K562 (cell line): ENCODE measurements at regions not wholly inside any gene's neighbourhood (a gene's known extent, or its start where the extent isn't known, plus 50 kb on each side); places are given as distances from the start of the nearest gene placed in this dataset.

Source experiments
- ATAC-seq: fragments of 200-7000 bp; cut with Tn5 transposase; 3 replicates; pipeline ENCODE4 v1.9.1; 2020; ENCODE audit warnings: moderate library complexity
- BruUV-seq: library from RNA; stranded (reverse); fragments of 400-500 nt; replicated peaks from 2 replicates; lab custom pipeline; 2021; lab: Mats Ljungman, UMichigan
- CTCF ChIA-PET: fragments of 300-600 bp; formaldehyde crosslinking; extraction: SDS; loops from one replicate; lab custom pipeline; 2021; ENCODE audit warnings: low intra/inter-chr PET ratio; lab: Yijun Ruan, JAX
- POLR2A ChIA-PET: fragments of 300-600, 350-650 bp; sonication (Branson Sonifier 250); formaldehyde crosslinking; extraction: SDS; loops from one replicate; lab custom pipeline; 2021; ENCODE audit warnings: antibody characterized with exemption, inconsistent platforms; lab: Yijun Ruan, JAX
- DNase-seq, 4 experiments: peaks; one replicate each; pipeline versions ENCODE4 v3.0.0 to v3.0.0-alpha.2; 2011 to 2018; ENCODE audit warnings: low spot score in 3 of 4, mixed read lengths in 3 of 4; ENCODE audit errors: extremely low read depth in 1 of 4
- FAIRE-seq: peaks from 2 replicates; lab custom pipeline; 2011; peaks lifted over from hg19 to GRCh38; lab: Jason Lieb, UNC
- H2AFZ ChIP-seq: 2 replicates; pipeline ENCODE4 v1.6.0; 2011; ENCODE audit warnings: low read depth, low read length, control low read depth, inconsistent platforms
- H3K27ac ChIP-seq: fragments of 200-600 bp; 3 replicates; pipeline ENCODE4 v1.8.0; 2011; ENCODE audit warnings: low read depth, mild to moderate bottlenecking, control low read depth, inconsistent platforms, low read length, moderate library complexity, mixed read lengths; ENCODE audit errors: extremely low read depth
- H3K27me3 ChIP-seq, 2 experiments: fragments of 300-600 bp in 1 of 2; 2 replicates in 1 of 2; 3 replicates in 1 of 2; pipeline versions ENCODE4 v1.6.0 to v1.8.0; 2011; ENCODE audit warnings: inconsistent platforms in 2 of 2, low read length in 2 of 2, mild to moderate bottlenecking in 1 of 2, mixed read lengths in 1 of 2, moderate library complexity in 1 of 2; ENCODE audit not compliant: control insufficient read depth in 2 of 2, insufficient read depth in 2 of 2
- H3K36me3 ChIP-seq: fragments of 300-600 bp; 3 replicates; pipeline ENCODE4 v1.8.0; 2011; ENCODE audit warnings: mild to moderate bottlenecking, low read length, inconsistent platforms; ENCODE audit not compliant: control insufficient read depth, insufficient read depth
- H3K4me1 ChIP-seq, 2 experiments: fragments of 200-600 bp in 1 of 2; replicated peaks in 1 of 2; 2 replicates in 1 of 2; 3 replicates in 1 of 2; pipeline versions ENCODE4 v1.5.1 to v1.8.0; 2011; ENCODE audit warnings: inconsistent platforms in 2 of 2, low read length in 2 of 2, mild to moderate bottlenecking in 1 of 2, mixed read lengths in 1 of 2, moderate library complexity in 1 of 2; ENCODE audit not compliant: control insufficient read depth in 2 of 2, insufficient read depth in 2 of 2
- H3K4me2 ChIP-seq: 2 replicates; pipeline ENCODE4 v1.6.1; 2011; ENCODE audit warnings: low read length, control low read depth, inconsistent platforms, mixed read lengths; ENCODE audit not compliant: insufficient read depth
- H3K4me3 ChIP-seq: fragments of 200-600 bp; sonication (generic), shearing (Covaris generic); 2 replicates; pipeline ENCODE4 v1.5.1; 2016; ENCODE audit warnings: control low read depth, inconsistent platforms
- H3K79me2 ChIP-seq: fragments of 200-600 bp; 3 replicates; pipeline ENCODE4 v1.8.0; 2011; ENCODE audit warnings: low read length, inconsistent platforms; ENCODE audit not compliant: control insufficient read depth, insufficient read depth
- H3K9ac ChIP-seq, 2 experiments: 2 replicates each; pipeline versions ENCODE4 v1.6.0 to v1.6.1; 2011; ENCODE audit warnings: low read depth in 2 of 2, low read length in 2 of 2, control low read depth in 1 of 2, inconsistent platforms in 1 of 2, mild to moderate bottlenecking in 1 of 2, mixed read lengths in 1 of 2; ENCODE audit not compliant: insufficient read depth in 1 of 2
- H3K9me1 ChIP-seq: one replicate; pipeline ENCODE4 v1.6.0; 2011; ENCODE audit warnings: inconsistent platforms, mild to moderate bottlenecking, low read length, moderate library complexity; ENCODE audit not compliant: control insufficient read depth, insufficient read depth
- H3K9me3 ChIP-seq: replicated peaks from 2 replicates; pipeline ENCODE4 v1.5.1; 2011; ENCODE audit warnings: low read depth, low read length, inconsistent platforms; ENCODE audit not compliant: control insufficient read depth, insufficient read depth
- H4K20me1 ChIP-seq: replicated peaks from 2 replicates; pipeline ENCODE4 v1.6.1; 2011; ENCODE audit warnings: low read length, inconsistent platforms, mixed read lengths; ENCODE audit not compliant: control insufficient read depth, insufficient read depth
- DMBX1 ChIP-seq: fragments of 250-450 bp; sonication (Bioruptor Pico); IDR thresholded peaks from 2 replicates; pipeline ENCODE4 v1.8.0; 2022; ENCODE audit warnings: inconsistent platforms, mild to moderate bottlenecking, moderate library complexity, borderline replicate concordance
- ETV5 ChIP-seq: sonication (generic); formaldehyde crosslinking; IDR thresholded peaks from 2 replicates; pipeline ENCODE4 v1.4.0; 2020; ENCODE audit warnings: low read depth, mild to moderate bottlenecking, missing genetic modification reagents
- GABPB2 ChIP-seq: fragments of 250-450 bp; sonication (Bioruptor Pico); conservative IDR thresholded peaks from 2 replicates; pipeline ENCODE4 v1.5.1; 2021; ENCODE audit warnings: mild to moderate bottlenecking
- GTF3C2 ChIP-seq: IDR thresholded peaks from 3 replicates; pipeline ENCODE4 v1.6.1; 2011; ENCODE audit warnings: borderline replicate concordance, mild to moderate bottlenecking, moderate library complexity; ENCODE audit not compliant: insufficient read length; ENCODE audit errors: extremely low read depth
- HDAC6 ChIP-seq: IDR thresholded peaks from 2 replicates; pipeline ENCODE4 v1.6.1; 2012; ENCODE audit warnings: low read depth, mild to moderate bottlenecking, control low read depth, inconsistent platforms, low read length, moderate library complexity
- JUN ChIP-seq, 2 experiments: sonication (generic) in 1 of 2; formaldehyde crosslinking in 1 of 2; IDR thresholded peaks; 2 replicates each; pipeline versions ENCODE4 v1.6.1 to v1.8.0; 2012 to 2022; ENCODE audit warnings: borderline replicate concordance in 2 of 2, mild to moderate bottlenecking in 2 of 2, improper control_type of control experiment in 1 of 2, low read depth in 1 of 2, low read length in 1 of 2, missing genetic modification reagents in 1 of 2
- MCM5 ChIP-seq: fragments of 450-650 bp; IDR thresholded peaks from 2 replicates; pipeline ENCODE4 v1.6.1; 2016; ENCODE audit warnings: low read depth
- MCM7 ChIP-seq, 2 experiments: fragments of 450-650 bp; IDR thresholded peaks; 2 replicates each; pipeline ENCODE4 v1.6.1; 2016 to 2018
- PRPF4 ChIP-seq: fragments of 200-400 bp; formaldehyde crosslinking; IDR thresholded peaks from one replicate; pipeline ENCODE4 v1.6.1; 2017; ENCODE audit warnings: low read length, low read depth, mild to moderate bottlenecking; ENCODE audit not compliant: insufficient read depth, poor library complexity, severe bottlenecking
- TSC22D4 ChIP-seq: fragments of 450-650 bp; IDR thresholded peaks from 2 replicates; pipeline ENCODE4 v1.6.1; 2016; ENCODE audit warnings: missing genetic modification characterization, missing biosample characterization, control low read depth
- ZKSCAN8 ChIP-seq: fragments of 200-800 bp; sonication (Bioruptor generic); IDR thresholded peaks from 2 replicates; pipeline ENCODE4 v1.6.1; 2016; ENCODE audit warnings: missing genetic modification characterization, missing compliant biosample characterization
- ZNF232 ChIP-seq: sonication (generic); formaldehyde crosslinking; IDR thresholded peaks from 2 replicates; pipeline ENCODE4 v1.8.0; 2022; ENCODE audit warnings: mild to moderate bottlenecking, missing genetic modification reagents
- WGBS: fragments of 100-300 bp; shearing (Covaris generic); methylation state at CpG from one replicate; pipeline ENCODE4 v1.1.6; 2016; ENCODE audit warnings: low coverage, mixed read lengths; ENCODE audit not compliant: insufficient coverage; ENCODE audit errors: missing lambda C conversion rate; 5-methylcytosine and 5-hydroxymethylcytosine counted together
- in situ Hi-C: fragments of 300-500 bp; cut with MboI; formaldehyde crosslinking; loops from 4 replicates; pipeline ENCODE4 v1.15.0; 2018; ENCODE audit warnings: inconsistent platforms, mixed read lengths
- intact Hi-C: fragments of 100-400 bp; cut with micrococcal nuclease; formaldehyde crosslinking; loops from 2 replicates; pipeline ENCODE4 v1.14.2; 2022
- TF ChIP-seq, protein P1 (sequence below): fragments of 450-650 bp; IDR thresholded peaks from 2 replicates; pipeline ENCODE4 v1.6.1; 2016; ENCODE audit warnings: antibody characterized with exemption
- TF ChIP-seq, protein P2 (sequence below): fragments of 450-650 bp; IDR thresholded peaks from 2 replicates; pipeline ENCODE4 v1.6.1; 2016
- TF ChIP-seq, protein P3 (sequence below): fragments of 450-650 bp; formaldehyde crosslinking; IDR thresholded peaks from 2 replicates; pipeline ENCODE4 v1.4.0; 2020; ENCODE audit warnings: mild to moderate bottlenecking, mixed read lengths

DNA sequence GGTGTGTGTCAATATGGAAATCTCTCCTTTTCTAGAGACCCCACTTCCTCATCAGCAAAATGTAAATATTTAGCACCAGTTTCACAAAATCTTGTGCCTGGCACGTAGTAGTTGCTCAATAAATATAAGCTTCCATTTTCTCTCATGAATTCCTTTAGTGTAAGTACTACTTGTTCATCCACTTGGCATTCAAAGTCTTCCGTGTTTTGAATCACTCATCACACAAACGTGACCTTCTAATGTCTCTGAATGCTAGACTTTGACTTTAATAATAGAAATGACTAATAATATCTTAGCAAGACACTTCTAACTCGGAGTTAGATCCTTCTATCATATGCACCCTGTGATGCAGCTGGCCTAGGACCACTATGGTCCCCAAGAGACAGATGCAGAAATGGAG is 168.7 kb upstream of the ZNF32 start:
- no peaks in the 10 kb centered on the region for H3K36me3 ChIP-seq
- peaks cover 0 to 26% of the 10 kb centered on the region in 2 experiments; a peak in 3 of 5 replicates for H3K27me3 ChIP-seq
- H3K4me3 ChIP-seq = no peak overlapping the region
- DNase-seq (no peak), FAIRE-seq (no peak), ATAC-seq (no peak)
- H3K27ac ChIP-seq = no peak overlapping the region
- no peak overlapping the region for H2AFZ ChIP-seq
- no TSS peak for BruUV-seq
- no peaks in the 10 kb centered on the region for H3K4me1 ChIP-seq
- in situ Hi-C loops = no loop called here
- H3K9ac ChIP-seq = no peak overlapping the region
- intact Hi-C loops = no loop called here
- no peaks in the 10 kb centered on the region for H3K9me1 ChIP-seq
- H3K79me2 ChIP-seq = no peaks in the 10 kb centered on the region
- no peaks in the 10 kb centered on the region for H4K20me1 ChIP-seq
- 0% methylated on average over 4 of the region's 4 CpGs for WGBS
- CTCF ChIA-PET = no interaction called here
- H3K9me3 ChIP-seq = no peaks in the 10 kb centered on the region
- POLR2A ChIA-PET = no interaction called here
- H3K4me2 ChIP-seq = no peak overlapping the region
- TF ChIP-seq DMBX1 (CRISPR knock-in tag) = no peak
- no peak for TF ChIP-seq JUN (IDR thresholded peaks at IDR 0.05; ENCODE audit: borderline replicate concordance, low read depth, low read length)
- no peak for TF ChIP-seq JUN (CRISPR knock-in tag; IDR thresholded peaks at IDR 0.05; ENCODE audit: borderline replicate concordance)
- TF ChIP-seq TSC22D4 (tag) = no peak
- no peak for TF ChIP-seq HDAC6
- no peak for TF ChIP-seq ETV5
- no peak for TF ChIP-seq MCM5
- TF ChIP-seq, protein P1, sequence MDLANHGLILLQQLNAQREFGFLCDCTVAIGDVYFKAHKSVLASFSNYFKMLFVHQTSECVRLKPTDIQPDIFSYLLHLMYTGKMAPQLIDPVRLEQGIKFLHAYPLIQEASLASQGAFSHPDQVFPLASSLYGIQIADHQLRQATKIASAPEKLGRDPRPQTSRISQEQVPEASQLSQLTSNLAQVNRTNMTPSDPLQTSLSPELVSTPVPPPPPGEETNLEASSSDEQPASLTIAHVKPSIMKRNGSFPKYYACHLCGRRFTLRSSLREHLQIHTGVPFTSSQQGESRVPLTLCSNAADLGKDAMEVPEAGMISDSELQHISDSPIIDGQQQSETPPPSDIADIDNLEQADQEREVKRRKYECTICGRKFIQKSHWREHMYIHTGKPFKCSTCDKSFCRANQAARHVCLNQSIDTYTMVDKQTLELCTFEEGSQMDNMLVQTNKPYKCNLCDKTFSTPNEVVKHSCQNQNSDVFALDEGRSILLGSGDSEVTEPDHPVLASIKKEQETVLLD = no peak
- TF ChIP-seq ZKSCAN8 (CRISPR knock-in tag) = no peak
- no peak for TF ChIP-seq ZNF232 (CRISPR knock-in tag)
- TF ChIP-seq GTF3C2 = no peak
- TF ChIP-seq, protein P2, sequence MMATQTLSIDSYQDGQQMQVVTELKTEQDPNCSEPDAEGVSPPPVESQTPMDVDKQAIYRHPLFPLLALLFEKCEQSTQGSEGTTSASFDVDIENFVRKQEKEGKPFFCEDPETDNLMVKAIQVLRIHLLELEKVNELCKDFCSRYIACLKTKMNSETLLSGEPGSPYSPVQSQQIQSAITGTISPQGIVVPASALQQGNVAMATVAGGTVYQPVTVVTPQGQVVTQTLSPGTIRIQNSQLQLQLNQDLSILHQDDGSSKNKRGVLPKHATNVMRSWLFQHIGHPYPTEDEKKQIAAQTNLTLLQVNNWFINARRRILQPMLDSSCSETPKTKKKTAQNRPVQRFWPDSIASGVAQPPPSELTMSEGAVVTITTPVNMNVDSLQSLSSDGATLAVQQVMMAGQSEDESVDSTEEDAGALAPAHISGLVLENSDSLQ = no peak
- TF ChIP-seq, protein P3, sequence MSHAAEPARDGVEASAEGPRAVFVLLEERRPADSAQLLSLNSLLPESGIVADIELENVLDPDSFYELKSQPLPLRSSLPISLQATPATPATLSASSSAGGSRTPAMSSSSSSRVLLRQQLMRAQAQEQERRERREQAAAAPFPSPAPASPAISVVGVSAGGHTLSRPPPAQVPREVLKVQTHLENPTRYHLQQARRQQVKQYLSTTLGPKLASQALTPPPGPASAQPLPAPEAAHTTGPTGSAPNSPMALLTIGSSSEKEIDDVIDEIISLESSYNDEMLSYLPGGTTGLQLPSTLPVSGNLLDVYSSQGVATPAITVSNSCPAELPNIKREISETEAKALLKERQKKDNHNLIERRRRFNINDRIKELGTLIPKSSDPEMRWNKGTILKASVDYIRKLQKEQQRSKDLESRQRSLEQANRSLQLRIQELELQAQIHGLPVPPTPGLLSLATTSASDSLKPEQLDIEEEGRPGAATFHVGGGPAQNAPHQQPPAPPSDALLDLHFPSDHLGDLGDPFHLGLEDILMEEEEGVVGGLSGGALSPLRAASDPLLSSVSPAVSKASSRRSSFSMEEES = no peak
- no peak for TF ChIP-seq MCM7 (IDR thresholded peaks at IDR 0.05)
- no peak for TF ChIP-seq PRPF4
- TF ChIP-seq GABPB2 (CRISPR knock-in tag) = no peak
